GM13977 (cell line): ENCODE measurements at regions not wholly inside any gene's neighbourhood (a gene's known extent, or its start where the extent isn't known, plus 50 kb on each side); places are given as distances from the start of the nearest gene placed in this dataset.

Experiments
- DNase-seq: peaks from one replicate; pipeline ENCODE4 v3.0.0; 2012; ENCODE audit warnings: low spot score
- CTCF ChIP-seq: IDR thresholded peaks from 2 replicates; pipeline ENCODE4 v1.5.1; 2012; ENCODE audit warnings: mild to moderate bottlenecking, control low read depth; ENCODE audit not compliant: insufficient read depth; ENCODE audit errors: extremely low read depth, missing control alignments
- in situ Hi-C: fragments of 300-500 bp; cut with MboI; formaldehyde crosslinking; loops from one replicate; pipeline ENCODE4 v1.12.0; 2022; ENCODE audit warnings: low sequenced_read_pairs, low pct_unique_long_range_greater_than_20kb, mixed read lengths, inconsistent platforms; ENCODE audit not compliant: unreplicated experiment

- no peak for DNase-seq
- TF ChIP-seq CTCF: no peak
- in situ Hi-C loops: no loop called here
Observed at GRCh38 chr1:4937876-4938534, 283.6 kb downstream of the AJAP1 start.

GRCh38 chr1:4935807-4936206 lies 281.4 kb downstream of the AJAP1 start:
- DNase-seq: no peak
- in situ Hi-C loops: no loop called here
- TF ChIP-seq CTCF: no peak

GRCh38 chr1:4933232-4933631 lies 278.8 kb downstream of the AJAP1 start:
- no peak for DNase-seq
- in situ Hi-C loops: no loop called here
- no peak for TF ChIP-seq CTCF

GRCh38 chr1:4932311-4933030 lies 278.1 kb downstream of the AJAP1 start:
- DNase-seq: no peak
- TF ChIP-seq CTCF: no peak
- in situ Hi-C loops: no loop called here

GRCh38 chr1:4931486-4931885 lies 277.1 kb downstream of the AJAP1 start:
- in situ Hi-C loops: no loop called here
- TF ChIP-seq CTCF: no peak
- no peak for DNase-seq

- no peak for DNase-seq
- in situ Hi-C loops: no loop called here
- TF ChIP-seq CTCF: no peak
Observed at GRCh38 chr1:4928186-4928585, 273.8 kb downstream of the AJAP1 start.
